GOT3 (cell line): ENCODE measurements at regions not wholly inside any gene's neighbourhood (a gene's known extent, or its start where the extent isn't known, plus 50 kb on each side); places are given as distances from the start of the nearest gene placed in this dataset.

Experiments used
- DNase-seq: peaks from one replicate; lab custom pipeline; 2025; ENCODE audit warnings: mixed read lengths; lab: John Stamatoyannopoulos, UW

- no peak for DNase-seq
Observed at GRCh38 chrX:38989076-38989475, 187.8 kb downstream of the MID1IP1 start.

DNA sequence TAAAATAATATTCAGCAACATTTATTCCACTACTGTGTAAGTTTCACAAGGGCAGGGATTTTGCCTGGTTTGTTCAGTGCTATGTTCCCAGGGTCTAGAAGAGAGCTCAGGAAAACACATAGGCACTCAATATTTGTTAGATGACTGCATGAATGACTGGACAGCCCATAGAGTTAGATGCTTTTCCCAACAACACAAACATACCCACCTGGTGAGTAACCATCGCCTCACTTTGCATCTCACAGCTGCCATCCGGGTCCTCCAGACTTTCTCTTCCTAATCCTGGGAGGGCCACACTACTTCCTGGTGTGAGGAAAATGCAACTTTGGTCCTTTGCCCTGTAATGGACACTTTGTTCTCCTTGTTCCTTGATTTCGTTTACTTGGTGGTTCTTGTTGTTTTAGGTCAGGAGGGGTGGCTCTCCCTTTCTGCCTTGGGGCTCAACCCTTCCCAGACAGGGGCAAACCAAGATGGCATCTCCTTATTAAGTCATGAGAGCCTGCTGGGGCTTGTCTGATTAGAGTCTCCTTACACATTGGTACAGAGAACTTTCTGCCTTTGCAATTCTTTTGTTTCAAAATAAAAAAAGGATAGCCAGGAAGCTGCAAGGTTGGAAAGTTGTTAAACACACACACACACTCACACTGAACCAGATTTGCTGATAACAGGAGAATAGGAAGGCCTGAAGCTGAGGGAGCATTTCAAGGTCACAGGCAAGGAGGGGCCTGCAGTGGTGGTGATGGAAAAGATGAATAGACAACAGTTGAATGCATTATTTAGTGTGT, 190.6 kb downstream of the MID1IP1 start:
- DNase-seq = no peak

DNA sequence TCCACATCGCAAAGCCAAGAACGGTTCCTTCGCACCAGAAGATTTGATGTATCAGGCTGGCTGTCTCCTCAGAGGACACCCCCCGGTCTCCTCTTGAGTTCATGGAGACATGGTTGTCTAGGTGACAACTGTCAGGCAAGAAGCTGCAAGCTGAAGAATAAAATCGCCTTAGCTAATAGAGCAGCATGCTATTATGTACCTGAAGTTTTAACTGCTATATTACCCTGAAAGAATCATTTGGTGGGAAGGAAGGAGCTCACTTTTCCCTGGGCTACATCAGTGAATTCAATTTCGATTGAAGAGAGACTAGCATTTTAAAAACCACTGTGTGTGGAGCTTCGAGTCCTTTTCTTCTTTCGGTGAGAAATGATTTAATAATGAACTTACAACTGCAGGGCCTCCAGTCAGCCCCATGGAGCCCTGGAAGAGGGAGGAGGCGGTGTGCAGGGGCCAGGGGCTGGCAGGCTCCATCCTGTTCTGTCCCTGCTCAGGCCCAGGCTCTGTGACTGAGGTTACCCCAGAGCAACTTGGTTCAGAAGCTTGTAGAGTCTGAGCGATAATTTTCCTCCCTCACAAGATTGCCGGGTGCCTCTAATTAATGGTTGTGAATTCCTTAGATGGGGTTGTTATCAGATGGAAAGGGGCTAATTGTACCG, 191.3 kb downstream of the MID1IP1 start:
- no peak for DNase-seq

- no peak for DNase-seq
Observed at GRCh38 chrX:38993500-38993899, 192.2 kb downstream of the MID1IP1 start.

GRCh38 chrX:38999099-38999498, 197.8 kb downstream of the MID1IP1 start:
- no peak for DNase-seq

GRCh38 chrX:38999967-39000745, 198.9 kb downstream of the MID1IP1 start:
- no peak for DNase-seq

DNA sequence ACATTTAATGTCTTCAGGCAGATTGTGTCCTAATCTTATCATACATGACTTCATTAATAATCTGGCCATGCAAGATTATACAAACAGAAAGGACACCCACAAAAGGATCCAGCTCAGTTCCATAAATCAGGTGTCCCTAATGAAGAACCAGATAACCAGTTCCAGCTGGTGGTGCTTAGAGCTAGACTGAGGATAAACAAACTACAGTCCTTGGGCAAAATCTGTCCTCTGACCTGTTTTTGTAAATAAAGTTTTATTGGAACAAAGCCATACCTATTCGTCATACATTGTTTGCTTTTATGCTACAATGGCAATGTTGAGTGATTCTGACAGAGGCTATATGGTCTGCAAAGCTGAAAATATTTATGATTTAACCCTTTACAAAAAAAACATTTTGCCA, 199.5 kb downstream of the MID1IP1 start:
- no peak for DNase-seq

DNA sequence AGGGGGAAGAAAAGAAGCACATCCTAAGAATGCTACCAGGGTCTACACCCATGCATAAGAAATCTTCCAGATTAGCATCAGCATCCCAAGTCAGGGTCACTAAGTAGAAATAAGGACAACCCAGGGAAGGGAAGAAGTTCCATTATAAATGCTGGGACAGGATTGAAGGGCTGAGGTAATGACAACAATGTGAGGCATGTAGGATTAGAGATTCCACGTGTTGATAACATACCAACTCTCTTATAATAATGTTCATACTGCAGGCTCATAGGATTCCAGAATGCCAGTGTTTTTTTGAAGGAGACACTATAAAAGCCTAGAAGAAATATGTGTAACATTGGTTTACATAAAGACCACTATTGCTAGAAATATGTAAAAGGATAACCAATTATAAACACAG, 201.2 kb downstream of the MID1IP1 start:
- DNase-seq = no peak

DNA sequence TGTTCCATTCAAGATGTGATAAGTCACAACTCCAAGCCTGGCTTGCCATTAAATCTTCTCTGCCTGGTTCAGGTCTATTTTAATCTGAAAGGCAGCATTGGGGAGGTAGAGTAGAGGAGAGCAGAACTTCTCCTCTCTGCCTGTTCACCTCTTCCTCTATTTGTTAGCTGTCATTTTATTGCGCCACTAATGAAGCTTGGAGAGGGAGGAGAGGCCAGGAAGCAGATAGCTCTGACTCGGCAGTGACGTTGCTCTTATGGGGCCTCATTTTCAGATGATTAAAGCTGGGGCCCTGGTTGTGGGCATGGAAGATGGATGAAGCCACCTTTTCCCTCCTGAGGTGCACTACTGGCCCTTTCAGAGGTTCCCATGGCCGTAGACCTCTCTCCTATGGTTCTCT, 207.3 kb downstream of the MID1IP1 start:
- DNase-seq = no peak

DNA sequence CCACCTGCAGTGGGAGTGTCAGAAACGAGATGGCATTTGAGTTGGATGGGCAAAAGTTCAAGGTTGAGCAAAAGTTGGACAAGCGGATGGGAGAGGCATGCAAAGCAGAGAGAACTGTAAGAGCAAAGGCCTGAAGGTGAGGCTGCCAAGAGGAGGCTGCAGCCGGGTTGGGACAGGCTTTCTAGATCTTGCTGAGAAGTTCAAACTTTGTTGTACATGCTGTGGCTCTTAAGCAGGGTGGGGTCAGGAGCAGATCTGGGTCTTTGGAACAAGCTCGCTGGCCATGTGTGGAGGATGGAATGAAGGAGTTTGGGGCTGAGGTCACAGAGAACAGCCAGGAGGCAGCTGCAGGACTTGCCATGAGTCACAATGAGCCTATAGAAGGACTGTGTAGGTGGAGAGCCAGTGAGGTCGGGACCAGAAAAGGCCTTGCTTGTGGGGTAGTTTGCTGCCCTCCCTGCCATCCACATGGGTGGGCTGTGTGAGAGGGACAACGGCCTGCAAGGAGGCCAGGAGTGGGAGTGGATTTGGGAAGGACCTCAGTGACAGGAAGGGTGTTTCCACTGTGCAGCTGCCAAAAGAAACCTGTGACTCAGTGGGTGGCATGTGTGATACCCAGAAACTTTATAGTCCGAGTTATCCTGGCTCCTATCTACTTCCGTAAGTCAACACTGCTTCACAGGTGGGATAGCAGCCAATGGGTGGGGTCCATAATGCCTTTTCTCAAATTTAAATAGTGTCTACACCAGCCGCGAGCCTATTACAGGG, 210.4 kb downstream of the MID1IP1 start:
- DNase-seq = no peak

- DNase-seq = no peak
Observed at GRCh38 chrX:39012621-39013111, 211.4 kb downstream of the MID1IP1 start.

GRCh38 chrX:39016556-39016955, 215.3 kb downstream of the MID1IP1 start:
- DNase-seq = no peak

- no peak for DNase-seq
Observed at GRCh38 chrX:39017077-39017476, 215.8 kb downstream of the MID1IP1 start.

GRCh38 chrX:39017716-39018115, 216.5 kb downstream of the MID1IP1 start:
- DNase-seq = no peak

GRCh38 chrX:39018541-39018940, 217.3 kb downstream of the MID1IP1 start:
- DNase-seq = no peak

DNA sequence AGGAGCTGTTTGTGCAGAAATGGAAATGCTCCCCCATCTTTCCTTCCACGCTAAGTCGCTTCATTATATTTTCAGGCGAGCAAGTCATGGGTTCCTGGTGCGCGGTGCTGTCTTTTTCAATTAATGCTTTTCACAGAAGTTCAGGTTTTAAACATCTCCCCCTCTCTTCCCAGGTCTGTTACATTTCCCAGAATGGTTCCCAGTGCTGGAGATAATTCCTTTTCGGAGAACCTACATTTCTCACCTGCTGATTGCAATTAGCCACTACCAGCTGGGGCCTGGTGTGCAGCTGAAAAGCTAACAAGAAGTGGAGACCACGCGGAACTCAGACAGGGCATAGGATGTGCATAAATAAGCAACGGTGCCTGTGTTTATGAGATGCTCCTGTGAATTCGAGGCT, 217.8 kb downstream of the MID1IP1 start:
- DNase-seq = no peak

GRCh38 chrX:39020051-39020669, 218.9 kb downstream of the MID1IP1 start:
- no peak for DNase-seq

DNA sequence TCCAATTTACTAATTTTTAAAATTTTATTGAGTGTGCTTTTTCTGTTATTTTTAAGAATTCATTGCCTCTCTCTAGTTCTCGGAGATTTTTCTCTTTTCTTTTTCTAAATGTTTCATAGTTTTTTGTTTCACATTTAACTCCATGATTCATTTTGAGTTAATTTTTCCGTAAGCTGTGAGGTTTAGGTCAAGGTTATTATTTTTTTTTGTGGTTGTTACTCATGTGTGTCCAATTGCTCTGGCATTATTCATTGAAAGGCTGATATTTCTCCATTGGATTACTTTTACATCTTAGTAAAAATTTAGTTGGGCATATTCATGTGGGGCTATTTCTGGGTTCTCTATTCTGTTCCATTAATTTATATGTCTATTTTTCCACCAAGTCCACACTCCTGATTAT, 220.8 kb downstream of the MID1IP1 start:
- DNase-seq = no peak

DNA sequence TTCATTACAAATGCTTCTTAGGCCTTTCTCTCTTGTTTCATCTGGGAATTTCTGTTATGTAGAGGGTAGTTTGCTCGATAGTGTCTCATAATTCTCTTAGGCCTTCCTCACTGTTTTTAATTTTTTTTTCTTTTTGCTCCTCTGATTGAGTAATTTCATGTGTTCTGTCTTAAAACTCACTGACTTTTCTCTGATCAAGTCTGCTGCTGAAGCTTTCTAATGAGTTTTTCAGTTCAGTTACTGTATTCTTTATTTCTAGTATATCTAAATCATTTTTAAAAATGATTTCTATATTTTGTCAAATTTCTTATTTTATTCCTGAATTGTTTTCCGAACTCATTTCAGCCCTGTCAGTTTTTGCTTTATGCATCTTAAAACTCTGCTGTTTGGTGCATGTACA, 228.0 kb downstream of the MID1IP1 start:
- DNase-seq = no peak

DNA sequence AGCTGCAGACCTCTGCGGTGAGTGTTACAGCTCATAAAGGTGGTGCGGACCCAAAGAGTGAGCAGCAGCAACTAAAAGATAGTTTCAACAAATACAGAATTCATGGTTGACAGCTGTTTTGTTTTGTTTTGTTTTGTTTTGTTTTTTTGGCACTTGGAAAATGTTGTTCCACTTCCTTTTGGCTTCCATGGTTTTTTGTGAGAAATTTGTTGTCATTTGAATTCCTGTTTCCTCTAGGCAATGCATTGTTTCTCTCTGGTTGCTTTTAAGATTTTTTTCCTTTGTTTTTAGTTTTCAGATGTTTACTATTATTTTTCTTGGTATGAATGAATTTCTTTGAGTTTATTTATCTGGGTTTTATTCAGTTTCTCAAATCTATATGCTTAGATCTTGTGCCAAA, 229.4 kb downstream of the MID1IP1 start:
- no peak for DNase-seq

DNA sequence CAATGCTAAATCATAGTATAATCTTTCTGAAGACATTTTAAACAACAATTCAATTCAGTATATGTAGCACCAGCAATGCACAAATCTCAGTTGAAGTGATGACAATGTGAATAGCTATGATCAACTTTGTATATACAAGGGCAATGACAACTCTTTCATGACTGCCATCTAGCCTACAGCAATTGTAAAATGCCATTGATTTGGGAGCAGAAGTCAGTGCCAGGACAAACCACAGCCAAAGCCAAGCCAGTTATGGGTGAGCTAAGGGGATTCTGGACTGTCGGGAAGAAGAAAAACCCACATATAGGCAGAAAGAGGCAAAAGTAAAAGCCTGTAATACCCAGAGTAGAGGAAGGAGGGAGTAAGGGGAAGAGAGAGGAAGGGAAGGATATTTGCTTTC, 238.6 kb downstream of the MID1IP1 start:
- DNase-seq = no peak
